ENCODE measurements at regions not wholly inside any gene's neighbourhood (a gene's known extent, or its start where the extent isn't known, plus 50 kb on each side); places are given as distances from the start of the nearest gene placed in this dataset.

GRCh38 chr11:82527081-82527584 lies 206.5 kb downstream of the FAM181B start:
- WGBS (ENCODE audit: missing lambda C conversion rate): 9% methylated on average over 5 of the region's 5 CpGs
- Histone ChIP-seq H3K4me1 (no peaks in the 10 kb centered on the region), H3K27ac (no peak overlapping the region), H3K9me3 (no peaks in the 10 kb centered on the region), H3K4me2 (no peak overlapping the region), H3K4me3 (no peak overlapping the region)
- POLR2A ChIA-PET: no interaction called here
- ATAC-seq (no peak), DNase-seq (ENCODE audit: low read depth in 1 of 2, low spot score in 1 of 2) (no peak), FAIRE-seq (no peak)
- CTCF ChIA-PET: no interaction called here
- TF ChIP-seq E2F6 (IDR thresholded peaks at IDR 0.05; ENCODE audit: borderline replicate concordance, low read depth) (no peak), NPAS2 (CRISPR knock-in tag; IDR thresholded peaks at IDR 0.05; ENCODE audit: borderline replicate concordance) (no peak), USF2 (IDR thresholded peaks at IDR 0.05) (no peak), POLR2A (IDR thresholded peaks at IDR 0.05; ENCODE audit: low read length) (no peak), HOXB5 (CRISPR knock-in tag; IDR thresholded peaks at IDR 0.05) (no peak), MAZ (IDR thresholded peaks at IDR 0.05; ENCODE audit: borderline replicate concordance, low read depth, low read length) (no peak), KDM1A (IDR thresholded peaks at IDR 0.05; ENCODE audit: low read depth) (no peak), BHLHE40 (IDR thresholded peaks at IDR 0.05; ENCODE audit: low read depth, low read length) (no peak), ATOH8 (CRISPR knock-in tag; IDR thresholded peaks at IDR 0.05; ENCODE audit: low read depth) (no peak), FOSL2 (IDR thresholded peaks at IDR 0.05) (no peak), FOSL2 (CRISPR knock-in tag; IDR thresholded peaks at IDR 0.05) (no peak), TP53 (CRISPR knock-in tag; IDR thresholded peaks at IDR 0.05) (no peak), HOXA7 (CRISPR knock-in tag; IDR thresholded peaks at IDR 0.05) (no peak), FOSB (CRISPR knock-in tag; IDR thresholded peaks at IDR 0.05) (no peak), ELK1 (IDR thresholded peaks at IDR 0.05; ENCODE audit: low read depth, low read length) (no peak), SREBF2 (IDR thresholded peaks at IDR 0.05) (no peak)

- TF ChIP-seq CBX2 (IDR thresholded peaks at IDR 0.05; ENCODE audit: borderline replicate concordance, low read depth) (no peak), GATA3 (IDR thresholded peaks at IDR 0.05; ENCODE audit: borderline replicate concordance) (no peak), NR3C1 (IDR thresholded peaks at IDR 0.05) (no peak), TFCP2L1 (CRISPR knock-in tag; IDR thresholded peaks at IDR 0.05) (no peak), HES2 (IDR thresholded peaks at IDR 0.05) (no peak), RARB (CRISPR knock-in tag; IDR thresholded peaks at IDR 0.05) (no peak), SREBF2 (IDR thresholded peaks at IDR 0.05) (no peak), HMGXB4 (CRISPR knock-in tag; IDR thresholded peaks at IDR 0.05; ENCODE audit: borderline replicate concordance) (no peak), MAFK (IDR thresholded peaks at IDR 0.05; ENCODE audit: partially characterized antibody) (no peak), MAX (IDR thresholded peaks at IDR 0.05) (no peak), JUNB (IDR thresholded peaks at IDR 0.05) (no peak), REST (IDR thresholded peaks at IDR 0.05) (no peak), CHD4 (IDR thresholded peaks at IDR 0.05; ENCODE audit: borderline replicate concordance) (no peak), FOSL2 (IDR thresholded peaks at IDR 0.05) (no peak), FOSL2 (CRISPR knock-in tag; IDR thresholded peaks at IDR 0.05) (no peak)
- no peak for ATAC-seq
- no peak for FAIRE-seq
- DNase-seq (ENCODE audit: low read depth in 1 of 2, low spot score in 1 of 2): no peak
- Histone ChIP-seq H3K4me3 (no peak overlapping the region), H3K4me2 (no peak overlapping the region), H3K9me3 (no peaks in the 10 kb centered on the region), H3K4me1 (no peaks in the 10 kb centered on the region), H3K27ac (no peak overlapping the region)
- CTCF ChIA-PET: no interaction called here
- POLR2A ChIA-PET: no interaction called here
- 4% methylated on average over 4 of the region's 4 CpGs for WGBS (ENCODE audit: missing lambda C conversion rate)
These were observed 210.5 kb downstream of the FAM181B start for GRCh38 chr11:82523141-82523540.
